ENCODE measurements at regions not wholly inside any gene's neighbourhood (a gene's known extent, or its start where the extent isn't known, plus 50 kb on each side); places are given as distances from the start of the nearest gene placed in this dataset.
A peak's percentile ranks its signal among the peaks of the same experiment; 100 is the strongest.

- no peak for DNase-seq
Measured at GRCh38 chr11:116170526-116171120, 602.2 kb downstream of the BUD13 start.

- DNase-seq, result no peak
Measured at GRCh38 chr11:116169776-116170175, 603.0 kb downstream of the BUD13 start.

GRCh38 chr11:116168459-116168787, 604.4 kb downstream of the BUD13 start:
- no peak for DNase-seq

- DNase-seq, result no peak
Measured at GRCh38 chr11:116167706-116168458, 604.9 kb downstream of the BUD13 start.

GRCh38 chr11:116166573-116167465, 606.0 kb downstream of the BUD13 start:
- no peak for DNase-seq

- DNase-seq, result no peak
Measured at GRCh38 chr11:116164843-116165242, 607.9 kb downstream of the BUD13 start.

- DNase-seq, result peak; percentile 35
Measured at GRCh38 chr11:116162886-116163230, 609.9 kb downstream of the BUD13 start.

GRCh38 chr11:116162086-116162885, 610.5 kb downstream of the BUD13 start:
- no peak for DNase-seq

GRCh38 chr11:116148645-116149044, 624.1 kb downstream of the BUD13 start:
- DNase-seq, result no peak

- no peak for DNase-seq
Measured at GRCh38 chr11:116148056-116148455, 624.7 kb downstream of the BUD13 start.

- DNase-seq, result no peak
Measured at GRCh38 chr11:116145187-116145865, 627.5 kb downstream of the BUD13 start.

GRCh38 chr11:116144387-116144958, 628.3 kb downstream of the BUD13 start:
- no peak for DNase-seq

- DNase-seq, result no peak
Measured at GRCh38 chr11:116138280-116138679, 634.1 kb upstream of the CADM1 start.

GRCh38 chr11:116137753-116138152, 633.5 kb upstream of the CADM1 start:
- no peak for DNase-seq

GRCh38 chr11:116136987-116137674, 632.9 kb upstream of the CADM1 start:
- DNase-seq, result no peak

GRCh38 chr11:116135891-116136290, 631.7 kb upstream of the CADM1 start:
- no peak for DNase-seq

- DNase-seq, result no peak
Measured at GRCh38 chr11:116134450-116134849, 630.2 kb upstream of the CADM1 start.

GRCh38 chr11:116132273-116132978, 628.2 kb upstream of the CADM1 start:
- DNase-seq, result no peak

- DNase-seq, result no peak
Measured at GRCh38 chr11:116130122-116130521, 625.9 kb upstream of the CADM1 start.

- DNase-seq, result no peak
Measured at GRCh38 chr11:116129456-116129855, 625.2 kb upstream of the CADM1 start.

GRCh38 chr11:116126562-116126961, 622.3 kb upstream of the CADM1 start:
- DNase-seq, result no peak

Data from right hindlimb (tissue), 1 donor.